HAP-1 (cell line): ENCODE measurements at regions not wholly inside any gene's neighbourhood (a gene's known extent, or its start where the extent isn't known, plus 50 kb on each side); places are given as distances from the start of the nearest gene placed in this dataset.

Source experiments
- DNase-seq, 2 experiments: peaks; one replicate each; pipeline ENCODE4 v3.0.0-alpha.2; 2016 to 2020; ENCODE audit warnings: low spot score in 2 of 2
- H3K27me3 ChIP-seq: fragments of 250-450 bp; sonication (Bioruptor Pico); 2 replicates; pipeline ENCODE4 v1.5.1; 2020; ENCODE audit warnings: low read depth, mild to moderate bottlenecking, moderate library complexity
- H3K36me3 ChIP-seq: fragments of 250-450 bp; sonication (Bioruptor Pico); replicated peaks from 2 replicates; pipeline ENCODE4 v1.5.1; 2020; ENCODE audit warnings: mild to moderate bottlenecking
- H3K4me1 ChIP-seq: fragments of 250-450 bp; sonication (Bioruptor Pico); 2 replicates; pipeline ENCODE4 v1.5.1; 2020; ENCODE audit warnings: mild to moderate bottlenecking
- H3K4me3 ChIP-seq: fragments of 250-450 bp; sonication (Bioruptor Pico); 2 replicates; pipeline ENCODE4 v1.5.1; 2020; ENCODE audit warnings: mild to moderate bottlenecking, moderate library complexity
- H3K9me3 ChIP-seq: fragments of 250-450 bp; sonication (Bioruptor Pico); 2 replicates; pipeline ENCODE4 v1.5.1; 2020; ENCODE audit warnings: mild to moderate bottlenecking, moderate library complexity
- in situ Hi-C: fragments of 300-500 bp; cut with MboI; formaldehyde crosslinking; loops from 3 replicates; pipeline ENCODE4 v1.14.3; 2020; ENCODE audit warnings: low sequenced_read_pairs, inconsistent platforms, mixed read lengths

GRCh38 chr4:3827616-3828492 is 61.7 kb downstream of the ADRA2C start:
- Histone ChIP-seq H3K4me1 (no peaks in the 10 kb centered on the region), H3K27me3 (no peaks in the 10 kb centered on the region), H3K36me3 (no peaks in the 10 kb centered on the region), H3K4me3 (no peak overlapping the region), H3K9me3 (no peaks in the 10 kb centered on the region)
- no peak for DNase-seq
- in situ Hi-C loops = no loop called here

- H3K27me3 ChIP-seq = no peaks in the 10 kb centered on the region
- in situ Hi-C loops = no loop called here
Observed at GRCh38 chr4:3828546-3828945, 62.4 kb downstream of the ADRA2C start.

GRCh38 chr4:3829211-3829955 is 63.2 kb downstream of the ADRA2C start:
- Histone ChIP-seq H3K4me3 (no peak overlapping the region), H3K27me3 (no peaks in the 10 kb centered on the region), H3K9me3 (no peaks in the 10 kb centered on the region), H3K4me1 (no peaks in the 10 kb centered on the region), H3K36me3 (no peaks in the 10 kb centered on the region)
- in situ Hi-C loops = no loop called here
- no peak for DNase-seq

More at GRCh38 chr4:3828546-3828945, 62.4 kb downstream of the ADRA2C start:
- H3K4me1 ChIP-seq = no peaks in the 10 kb centered on the region
- DNase-seq = no peak
- H3K9me3 ChIP-seq = no peaks in the 10 kb centered on the region
- no peak overlapping the region for H3K4me3 ChIP-seq
- H3K36me3 ChIP-seq = no peaks in the 10 kb centered on the region

GRCh38 chr4:3829956-3830773 is 64.0 kb downstream of the ADRA2C start:
- H3K27me3 ChIP-seq = no peaks in the 10 kb centered on the region

GRCh38 chr4:3830774-3831528 is 64.8 kb downstream of the ADRA2C start:
- no peaks in the 10 kb centered on the region for H3K9me3 ChIP-seq
- H3K36me3 ChIP-seq = no peaks in the 10 kb centered on the region
- H3K4me3 ChIP-seq = no peak overlapping the region
- DNase-seq = no peak
- in situ Hi-C loops = no loop called here
- no peaks in the 10 kb centered on the region for H3K4me1 ChIP-seq
- H3K27me3 ChIP-seq = no peaks in the 10 kb centered on the region

More at GRCh38 chr4:3829956-3830773, 64.0 kb downstream of the ADRA2C start:
- peak in 1 of 2 experiments; percentile 27 for DNase-seq
- in situ Hi-C loops = no loop called here
- no peaks in the 10 kb centered on the region for H3K4me1 ChIP-seq
- H3K9me3 ChIP-seq = no peaks in the 10 kb centered on the region
- H3K4me3 ChIP-seq = no peak overlapping the region
- no peaks in the 10 kb centered on the region for H3K36me3 ChIP-seq

- Histone ChIP-seq H3K4me3 (no peak overlapping the region), H3K4me1 (no peaks in the 10 kb centered on the region), H3K36me3 (no peaks in the 10 kb centered on the region), H3K27me3 (no peaks in the 10 kb centered on the region), H3K9me3 (no peaks in the 10 kb centered on the region)
- in situ Hi-C loops = no loop called here
- no peak for DNase-seq
Observed at GRCh38 chr4:3831529-3832150, 65.5 kb downstream of the ADRA2C start.

GRCh38 chr4:3832536-3833220 is 66.5 kb downstream of the ADRA2C start:
- no peak for DNase-seq
- no peaks in the 10 kb centered on the region for H3K4me1 ChIP-seq
- no peaks in the 10 kb centered on the region for H3K27me3 ChIP-seq
- no peaks in the 10 kb centered on the region for H3K36me3 ChIP-seq
- in situ Hi-C loops = no loop called here
- H3K4me3 ChIP-seq = no peak overlapping the region
- H3K9me3 ChIP-seq = no peaks in the 10 kb centered on the region

GRCh38 chr4:3833326-3833989 is 67.3 kb downstream of the ADRA2C start:
- H3K4me1 ChIP-seq = no peaks in the 10 kb centered on the region
- H3K27me3 ChIP-seq = no peaks in the 10 kb centered on the region
- no peak overlapping the region for H3K4me3 ChIP-seq
- in situ Hi-C loops = no loop called here
- no peaks in the 10 kb centered on the region for H3K36me3 ChIP-seq
- DNase-seq = no peak
- no peaks in the 10 kb centered on the region for H3K9me3 ChIP-seq

- Histone ChIP-seq H3K9me3 (no peaks in the 10 kb centered on the region), H3K27me3 (no peaks in the 10 kb centered on the region), H3K4me1 (no peaks in the 10 kb centered on the region), H3K4me3 (no peak overlapping the region), H3K36me3 (no peaks in the 10 kb centered on the region)
- DNase-seq = no peak
- in situ Hi-C loops = no loop called here
Observed at GRCh38 chr4:3834186-3834662, 68.0 kb downstream of the ADRA2C start.

GRCh38 chr4:3834663-3835521 is 68.7 kb downstream of the ADRA2C start:
- Histone ChIP-seq H3K27me3 (no peaks in the 10 kb centered on the region), H3K4me1 (no peaks in the 10 kb centered on the region), H3K36me3 (no peaks in the 10 kb centered on the region), H3K4me3 (no peak overlapping the region), H3K9me3 (no peaks in the 10 kb centered on the region)
- in situ Hi-C loops = no loop called here
- no peak for DNase-seq
